ENCODE measurements at regions not wholly inside any gene's neighbourhood (a gene's known extent, or its start where the extent isn't known, plus 50 kb on each side); places are given as distances from the start of the nearest gene placed in this dataset.

- DNase-seq (ENCODE audit: low read depth): no peak
- H3K4me3 ChIP-seq (ENCODE audit: low read depth, low read length): no peak overlapping the region
- TF ChIP-seq CTCF (conservative IDR thresholded peaks at IDR 0.05; ENCODE audit: low read depth, low read length): no peak
Measured at GRCh38 chr10:36671607-36672006, 453.8 kb upstream of the ANKRD30A start.

GRCh38 chr10:36670621-36671402 lies 454.6 kb upstream of the ANKRD30A start:
- TF ChIP-seq CTCF (conservative IDR thresholded peaks at IDR 0.05; ENCODE audit: low read depth, low read length): no peak
- no peak overlapping the region for H3K4me3 ChIP-seq (ENCODE audit: low read depth, low read length)
- no peak for DNase-seq (ENCODE audit: low read depth)

GRCh38 chr10:36669615-36670352 lies 455.6 kb upstream of the ANKRD30A start:
- H3K4me3 ChIP-seq (ENCODE audit: low read depth, low read length): no peak overlapping the region
- TF ChIP-seq CTCF (conservative IDR thresholded peaks at IDR 0.05; ENCODE audit: low read depth, low read length): no peak
- DNase-seq (ENCODE audit: low read depth): no peak

- no peak for TF ChIP-seq CTCF (conservative IDR thresholded peaks at IDR 0.05; ENCODE audit: low read depth, low read length)
- no peak overlapping the region for H3K4me3 ChIP-seq (ENCODE audit: low read depth, low read length)
- no peak for DNase-seq (ENCODE audit: low read depth)
Measured at GRCh38 chr10:36666451-36666850, 458.9 kb upstream of the ANKRD30A start.

GRCh38 chr10:36662571-36662970 lies 462.8 kb upstream of the ANKRD30A start:
- no peak for DNase-seq (ENCODE audit: low read depth)
- no peak overlapping the region for H3K4me3 ChIP-seq (ENCODE audit: low read depth, low read length)
- no peak for TF ChIP-seq CTCF (conservative IDR thresholded peaks at IDR 0.05; ENCODE audit: low read depth, low read length)

- no peak for DNase-seq (ENCODE audit: low read depth)
- no peak overlapping the region for H3K4me3 ChIP-seq (ENCODE audit: low read depth, low read length)
- no peak for TF ChIP-seq CTCF (conservative IDR thresholded peaks at IDR 0.05; ENCODE audit: low read depth, low read length)
Measured at GRCh38 chr10:36650274-36650673, 475.1 kb upstream of the ANKRD30A start.
